C4-2B (cell line): ENCODE measurements at regions not wholly inside any gene's neighbourhood (a gene's known extent, or its start where the extent isn't known, plus 50 kb on each side); places are given as distances from the start of the nearest gene placed in this dataset.

Source experiments
- CTCF ChIP-seq: fragments of 450-650 bp; conservative IDR thresholded peaks from 2 replicates; pipeline ENCODE4 v1.5.1; 2017; ENCODE audit warnings: mild to moderate bottlenecking
- ZFX ChIP-seq: fragments of 450-650 bp; IDR thresholded peaks from 2 replicates; pipeline ENCODE4 v1.6.1; 2017

GRCh38 chr4:184902550-184902949 lies 76.8 kb upstream of the ACSL1 start:
- TF ChIP-seq CTCF (no peak), ZFX (no peak)
